ENCODE measurements at regions not wholly inside any gene's neighbourhood (a gene's known extent, or its start where the extent isn't known, plus 50 kb on each side); places are given as distances from the start of the nearest gene placed in this dataset.
"Not testable (repeated sequence)": the region's sequence is repeated elsewhere in the genome, so short reads cannot be mapped to it uniquely, and the experiment has no call there.

DNA sequence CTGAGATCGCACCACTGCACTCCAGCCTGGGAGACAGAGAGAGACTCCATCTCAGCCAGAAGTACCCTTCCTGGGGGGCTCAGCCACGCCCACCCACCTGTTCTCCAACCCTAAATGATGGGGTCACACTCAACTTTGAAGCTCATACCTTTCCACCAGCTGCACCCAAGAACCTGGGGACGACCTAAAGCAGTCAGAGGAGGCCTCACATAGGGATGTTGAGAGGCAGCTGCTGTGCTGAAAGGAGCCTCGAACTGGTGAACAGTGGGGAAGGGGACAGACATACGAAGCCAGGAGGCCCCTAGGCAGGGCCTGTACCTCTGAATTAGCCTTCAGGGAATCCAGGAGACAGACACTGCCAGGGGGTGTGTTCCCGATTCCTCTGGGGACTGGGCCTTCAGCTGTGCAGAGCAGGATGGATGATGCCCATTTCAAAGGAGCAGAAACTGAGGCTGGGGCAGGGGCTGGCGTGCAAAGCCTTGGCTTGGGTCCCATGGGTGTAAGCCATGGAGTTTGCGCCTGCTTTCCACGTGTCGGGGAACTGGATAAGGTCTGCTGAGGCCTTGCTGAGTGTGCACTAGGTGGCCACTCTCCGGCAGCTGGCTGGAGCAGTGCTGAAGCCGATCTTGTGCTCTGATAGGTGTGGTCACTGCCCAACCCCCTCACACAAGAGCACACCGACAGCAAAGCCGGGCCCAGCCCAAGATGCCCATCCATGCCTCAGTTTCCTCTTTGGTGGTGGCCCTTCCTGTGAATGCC is 130.8 kb downstream of the CPZ start:
- ChIA-PET CTCF (no interaction called here), POLR2A (no interaction called here)
- DNase-seq (ENCODE audit: extremely low spot score) = no peak
- no peak for TF ChIP-seq BHLHE40 (IDR thresholded peaks at IDR 0.05; ENCODE audit: borderline replicate concordance)
- no peak for TF ChIP-seq TARDBP (IDR thresholded peaks at IDR 0.05)
- no peak for TF ChIP-seq SUZ12 (IDR thresholded peaks at IDR 0.05)
- TF ChIP-seq HDGF (IDR thresholded peaks at IDR 0.05; ENCODE audit: borderline replicate concordance) = no peak
- no peak for TF ChIP-seq ZNF384 (IDR thresholded peaks at IDR 0.05)
- no peak for TF ChIP-seq NFRKB (IDR thresholded peaks at IDR 0.05)
- no peak for TF ChIP-seq ELF4 (IDR thresholded peaks at IDR 0.05)
- TF ChIP-seq CTBP1 (IDR thresholded peaks at IDR 0.05; ENCODE audit: borderline replicate concordance) = no peak
- no peak for TF ChIP-seq FOXA1 (IDR thresholded peaks at IDR 0.05)
- TF ChIP-seq SP1 (IDR thresholded peaks at IDR 0.05) = no peak
- TF ChIP-seq ARNT (IDR thresholded peaks at IDR 0.05) = no peak

DNA sequence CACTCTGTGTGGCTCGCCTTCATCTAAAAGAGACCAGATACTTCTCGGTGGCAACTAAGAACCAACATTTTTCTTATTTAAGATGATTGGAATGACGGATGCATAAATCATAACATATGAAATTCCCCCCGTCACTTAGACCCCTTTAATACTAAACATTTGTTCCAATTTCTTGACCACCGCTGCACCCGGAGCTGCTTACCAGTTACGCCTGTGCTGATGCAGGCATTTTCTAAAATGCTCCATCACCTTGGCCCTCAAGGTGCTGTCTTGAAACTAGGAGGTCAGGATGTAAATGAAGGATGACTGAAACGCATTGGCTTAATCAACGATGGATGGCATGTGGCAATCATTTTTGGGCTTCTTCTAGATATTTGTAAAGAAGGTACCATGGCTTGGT is 130.0 kb downstream of the CPZ start:
- CTCF ChIA-PET = interaction anchor here (0.6 kb wide), 1 partner anchor 23 kb away, joined by 3 read pairs; no protein-coding TSS in a partner anchor
- no peak for DNase-seq (ENCODE audit: extremely low spot score)
- TF ChIP-seq HDGF (IDR thresholded peaks at IDR 0.05; ENCODE audit: borderline replicate concordance) (no peak), FOXA1 (IDR thresholded peaks at IDR 0.05) (no peak), ARNT (IDR thresholded peaks at IDR 0.05) (no peak), FOXK2 (IDR thresholded peaks at IDR 0.05) (no peak), ZNF384 (IDR thresholded peaks at IDR 0.05) (no peak), ELF4 (IDR thresholded peaks at IDR 0.05) (no peak), LEF1 (IDR thresholded peaks at IDR 0.05; ENCODE audit: borderline replicate concordance) (no peak), NFRKB (IDR thresholded peaks at IDR 0.05) (no peak), BHLHE40 (IDR thresholded peaks at IDR 0.05; ENCODE audit: borderline replicate concordance) (no peak), TARDBP (IDR thresholded peaks at IDR 0.05) (no peak), CTBP1 (IDR thresholded peaks at IDR 0.05; ENCODE audit: borderline replicate concordance) (no peak), SP1 (IDR thresholded peaks at IDR 0.05) (no peak), SUZ12 (IDR thresholded peaks at IDR 0.05) (no peak), L3MBTL2 (conservative IDR thresholded peaks at IDR 0.05) (no peak), FOXM1 (IDR thresholded peaks at IDR 0.05; ENCODE audit: borderline replicate concordance) (no peak)
- TF ChIP-seq, protein P1, sequence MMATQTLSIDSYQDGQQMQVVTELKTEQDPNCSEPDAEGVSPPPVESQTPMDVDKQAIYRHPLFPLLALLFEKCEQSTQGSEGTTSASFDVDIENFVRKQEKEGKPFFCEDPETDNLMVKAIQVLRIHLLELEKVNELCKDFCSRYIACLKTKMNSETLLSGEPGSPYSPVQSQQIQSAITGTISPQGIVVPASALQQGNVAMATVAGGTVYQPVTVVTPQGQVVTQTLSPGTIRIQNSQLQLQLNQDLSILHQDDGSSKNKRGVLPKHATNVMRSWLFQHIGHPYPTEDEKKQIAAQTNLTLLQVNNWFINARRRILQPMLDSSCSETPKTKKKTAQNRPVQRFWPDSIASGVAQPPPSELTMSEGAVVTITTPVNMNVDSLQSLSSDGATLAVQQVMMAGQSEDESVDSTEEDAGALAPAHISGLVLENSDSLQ (IDR thresholded peaks at IDR 0.05) = no peak
- POLR2A ChIA-PET = no interaction called here

DNA sequence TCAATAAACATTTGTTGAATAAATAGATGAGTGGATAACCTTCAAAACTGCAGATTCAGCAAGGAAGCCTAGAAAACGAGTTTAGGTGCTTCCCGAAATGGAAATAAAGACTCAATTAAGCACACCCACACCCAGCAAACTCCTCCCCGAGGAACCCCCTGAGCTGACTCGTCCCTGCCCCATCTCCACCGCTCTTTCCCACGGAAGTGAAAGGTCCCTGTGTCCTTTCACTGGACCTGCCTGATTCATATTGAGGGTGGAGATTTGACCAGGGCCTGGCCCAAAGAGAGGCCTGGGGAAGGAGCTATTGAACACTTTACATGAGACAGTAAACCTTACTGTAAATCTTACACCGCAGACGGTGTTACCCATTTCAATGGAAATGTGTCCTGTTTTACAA is 129.1 kb downstream of the CPZ start:
- POLR2A ChIA-PET = no interaction called here
- CTCF ChIA-PET = no interaction called here
- TF ChIP-seq FOXK2 (IDR thresholded peaks at IDR 0.05) (no peak), SUZ12 (IDR thresholded peaks at IDR 0.05) (no peak), HDGF (IDR thresholded peaks at IDR 0.05; ENCODE audit: borderline replicate concordance) (no peak), NFRKB (IDR thresholded peaks at IDR 0.05) (no peak), SP1 (IDR thresholded peaks at IDR 0.05) (no peak), BHLHE40 (IDR thresholded peaks at IDR 0.05; ENCODE audit: borderline replicate concordance) (no peak), ARNT (IDR thresholded peaks at IDR 0.05) (no peak), FOXA1 (IDR thresholded peaks at IDR 0.05) (no peak), FOXM1 (IDR thresholded peaks at IDR 0.05; ENCODE audit: borderline replicate concordance) (no peak), ZNF384 (IDR thresholded peaks at IDR 0.05) (no peak), L3MBTL2 (conservative IDR thresholded peaks at IDR 0.05) (no peak), ELF4 (IDR thresholded peaks at IDR 0.05) (no peak), CTBP1 (IDR thresholded peaks at IDR 0.05; ENCODE audit: borderline replicate concordance) (no peak)
- DNase-seq (ENCODE audit: extremely low spot score) = no peak

DNA sequence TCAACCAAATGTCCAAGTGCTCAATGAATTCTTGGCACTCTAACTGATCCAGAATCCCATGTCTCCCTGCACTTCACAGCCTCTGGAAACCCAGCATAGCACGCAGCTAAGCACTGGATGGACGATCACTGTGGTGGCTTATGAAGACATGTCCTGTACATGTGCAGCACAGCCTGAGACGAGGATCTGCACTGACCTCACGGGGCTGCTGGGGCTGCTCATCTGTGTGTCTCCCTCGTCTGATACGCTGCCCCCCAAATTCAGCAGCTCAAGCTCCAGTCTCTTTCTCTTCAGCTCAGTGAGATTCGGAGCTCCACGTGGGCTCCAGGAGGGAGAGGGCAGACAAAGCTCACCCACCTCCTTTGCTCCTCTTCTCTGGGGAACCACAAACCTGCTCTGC is 126.9 kb downstream of the CPZ start:
- POLR2A ChIA-PET = no interaction called here
- DNase-seq (ENCODE audit: extremely low spot score) = no peak
- CTCF ChIA-PET = no interaction called here
- TF ChIP-seq LEF1 (IDR thresholded peaks at IDR 0.05; ENCODE audit: borderline replicate concordance) (no peak), CTBP1 (IDR thresholded peaks at IDR 0.05; ENCODE audit: borderline replicate concordance) (no peak)

DNA sequence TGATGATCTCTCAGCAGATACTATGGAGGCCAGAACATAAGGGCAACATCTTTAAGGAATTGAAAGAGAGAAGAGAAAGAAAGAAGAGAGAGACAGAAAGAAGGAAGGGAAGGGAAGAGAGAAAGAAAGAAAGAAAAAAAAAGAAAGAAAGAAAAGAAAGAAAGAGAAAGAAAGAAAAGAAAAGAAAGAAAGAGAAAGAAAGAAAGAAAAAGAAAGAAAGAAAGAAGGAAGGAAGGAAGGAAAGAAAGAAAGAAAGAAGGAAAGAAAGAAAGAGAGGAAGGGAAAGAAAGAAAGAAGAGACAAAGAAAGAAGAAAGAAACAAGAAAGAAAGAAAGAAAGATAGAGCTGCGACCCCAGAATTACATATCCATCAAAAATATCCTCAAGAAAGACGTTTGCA is 124.9 kb downstream of the CPZ start:
- CTCF ChIA-PET; POLR2A ChIA-PET; DNase-seq (ENCODE audit: extremely low spot score): not testable (repeated sequence)

DNA sequence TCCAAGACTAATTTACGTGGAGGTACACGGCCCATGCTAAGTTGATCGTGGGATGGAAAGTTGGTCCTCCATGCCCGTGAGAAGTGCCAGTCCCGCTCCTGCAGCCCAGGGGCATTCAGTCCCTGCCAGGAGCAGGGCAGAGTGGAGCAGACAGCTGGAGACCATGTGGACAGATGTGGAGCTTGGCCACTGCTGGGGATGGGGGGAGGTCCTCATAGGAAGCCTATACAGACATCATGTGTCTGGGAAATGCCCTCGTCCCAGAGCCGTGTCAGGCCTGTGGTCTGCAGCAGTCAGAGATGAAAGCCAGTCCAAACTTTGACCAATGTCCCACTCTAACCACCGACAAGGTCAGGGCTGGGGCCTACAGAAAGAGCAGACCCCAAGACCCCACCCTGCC is 118.4 kb downstream of the CPZ start:
- no peak for TF ChIP-seq TARDBP (IDR thresholded peaks at IDR 0.05)
- no peak for TF ChIP-seq L3MBTL2 (conservative IDR thresholded peaks at IDR 0.05)
- TF ChIP-seq, protein P1 (IDR thresholded peaks at IDR 0.05) = no peak
- no peak for TF ChIP-seq ARNT (IDR thresholded peaks at IDR 0.05)
- TF ChIP-seq BHLHE40 (IDR thresholded peaks at IDR 0.05; ENCODE audit: borderline replicate concordance) = no peak
- no peak for TF ChIP-seq FOXA1 (IDR thresholded peaks at IDR 0.05)
- no peak for TF ChIP-seq SP1 (IDR thresholded peaks at IDR 0.05)
- no peak for TF ChIP-seq LEF1 (IDR thresholded peaks at IDR 0.05; ENCODE audit: borderline replicate concordance)
- TF ChIP-seq HDGF (IDR thresholded peaks at IDR 0.05; ENCODE audit: borderline replicate concordance) = no peak
- no peak for TF ChIP-seq FOXK2 (IDR thresholded peaks at IDR 0.05)
- no peak for TF ChIP-seq FOXM1 (IDR thresholded peaks at IDR 0.05; ENCODE audit: borderline replicate concordance)
- POLR2A ChIA-PET = no interaction called here
- DNase-seq (ENCODE audit: extremely low spot score) = no peak
- CTCF ChIA-PET = no interaction called here

DNA sequence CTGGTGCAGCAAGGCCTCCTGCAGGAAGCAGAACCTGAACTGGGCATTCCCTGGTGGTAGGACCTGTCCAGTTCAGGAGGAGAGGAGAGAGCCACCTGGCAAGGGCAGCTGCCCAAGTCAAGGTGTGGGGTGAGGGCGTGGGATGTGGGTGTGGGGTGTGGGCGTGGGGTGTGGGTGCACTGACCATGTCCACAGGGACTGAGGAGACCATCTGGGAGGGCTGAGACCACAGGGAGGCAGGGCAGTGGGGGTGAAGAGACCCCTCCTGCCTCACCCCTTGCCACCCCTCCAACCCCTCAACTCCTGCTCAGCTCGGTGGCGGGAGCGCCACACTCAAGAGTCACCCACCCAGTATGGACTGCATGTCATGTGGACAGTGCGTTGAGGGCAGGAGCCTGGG is 117.9 kb downstream of the CPZ start:
- ChIA-PET POLR2A (no interaction called here), CTCF (no interaction called here)
- TF ChIP-seq HDGF (IDR thresholded peaks at IDR 0.05; ENCODE audit: borderline replicate concordance) (no peak), SP1 (IDR thresholded peaks at IDR 0.05) (no peak), L3MBTL2 (conservative IDR thresholded peaks at IDR 0.05) (no peak), SUZ12 (IDR thresholded peaks at IDR 0.05) (no peak), LEF1 (IDR thresholded peaks at IDR 0.05; ENCODE audit: borderline replicate concordance) (no peak), CTBP1 (IDR thresholded peaks at IDR 0.05; ENCODE audit: borderline replicate concordance) (no peak), FOXK2 (IDR thresholded peaks at IDR 0.05) (no peak), ZNF384 (IDR thresholded peaks at IDR 0.05) (no peak), ARNT (IDR thresholded peaks at IDR 0.05) (no peak), FOXA1 (IDR thresholded peaks at IDR 0.05) (no peak), FOXM1 (IDR thresholded peaks at IDR 0.05; ENCODE audit: borderline replicate concordance) (no peak), ELF4 (IDR thresholded peaks at IDR 0.05) (no peak), NFRKB (IDR thresholded peaks at IDR 0.05) (no peak)
- TF ChIP-seq, protein P1 (IDR thresholded peaks at IDR 0.05) = no peak
- DNase-seq (ENCODE audit: extremely low spot score) = no peak
